OCI-LY7 (cell line): ENCODE measurements at regions not wholly inside any gene's neighbourhood (a gene's known extent, or its start where the extent isn't known, plus 50 kb on each side); places are given as distances from the start of the nearest gene placed in this dataset.

Experiments used
- BruUV-seq: library from RNA; stranded (reverse); fragments of 400-500 nt; replicated peaks from 2 replicates; lab custom pipeline; 2021; lab: Mats Ljungman, UMichigan
- CTCF ChIA-PET: fragments of 300-600 bp; sonication (Branson Sonifier 250); formaldehyde crosslinking; loops from one replicate; lab custom pipeline; 2022; ENCODE audit warnings: antibody characterized with exemption; ENCODE audit not compliant: unreplicated experiment; lab: Charles Lee
- POLR2A ChIA-PET: fragments of 300-600 bp; sonication (Branson Sonifier 250); formaldehyde crosslinking; loops from one replicate; lab custom pipeline; 2022; ENCODE audit warnings: antibody characterized with exemption; lab: Charles Lee
- DNase-seq: peaks from one replicate; pipeline ENCODE4 v3.0.0-alpha.2; 2015; ENCODE audit warnings: low spot score
- H2AFZ ChIP-seq: fragments of 200-600 bp; sonication (generic), shearing (Covaris generic); 2 replicates; pipeline ENCODE4 v1.6.1; 2014; ENCODE audit warnings: mild to moderate bottlenecking, antibody characterized with exemption, low read length, moderate library complexity
- H3K27ac ChIP-seq: fragments of 200-600 bp; sonication (generic); 2 replicates; pipeline ENCODE4 v1.5.1; 2014; ENCODE audit warnings: mixed run types, low read depth, mild to moderate bottlenecking, moderate library complexity, low read length, inconsistent platforms; ENCODE audit not compliant: poor library complexity, severe bottlenecking
- H3K36me3 ChIP-seq: fragments of 200-600 bp; sonication (generic); 2 replicates; pipeline ENCODE4 v1.6.1; 2014; ENCODE audit warnings: mild to moderate bottlenecking, antibody characterized with exemption, low read length, moderate library complexity, mixed read lengths; ENCODE audit not compliant: insufficient read depth
- H3K4me1 ChIP-seq: fragments of 200-600 bp; sonication (generic); 2 replicates; pipeline ENCODE4 v1.5.1; 2014; ENCODE audit warnings: mild to moderate bottlenecking, low read length; ENCODE audit not compliant: insufficient read depth, poor library complexity, severe bottlenecking
- H3K4me2 ChIP-seq: fragments of 200-600 bp; sonication (generic); 2 replicates; pipeline ENCODE4 v1.6.1; 2014; ENCODE audit warnings: mild to moderate bottlenecking, low read length
- H3K4me3 ChIP-seq: fragments of 200-600 bp; sonication (generic); 2 replicates; pipeline ENCODE4 v1.5.1; 2014; ENCODE audit warnings: mild to moderate bottlenecking, low read depth, low read length; ENCODE audit not compliant: poor library complexity, severe bottlenecking
- H3K79me2 ChIP-seq: fragments of 200-600 bp; sonication (generic); 2 replicates; pipeline ENCODE4 v1.6.1; 2016; ENCODE audit warnings: low read depth, mild to moderate bottlenecking, low read length, moderate library complexity, mixed read lengths; ENCODE audit not compliant: insufficient read depth
- H3K9me2 ChIP-seq: fragments of 200-600 bp; sonication (generic); 2 replicates; pipeline ENCODE4 v1.6.1; 2016; ENCODE audit warnings: mild to moderate bottlenecking, low read length, mixed read lengths; ENCODE audit not compliant: insufficient read depth
- H3K9me3 ChIP-seq: fragments of 200-600 bp; sonication (generic); 2 replicates; pipeline ENCODE4 v1.6.1; 2014; ENCODE audit warnings: mild to moderate bottlenecking, mixed run types, low read length, mixed read lengths
- H4K20me1 ChIP-seq: fragments of 200-600 bp; sonication (generic); 2 replicates; pipeline ENCODE4 v1.6.1; 2014; ENCODE audit warnings: mild to moderate bottlenecking, antibody characterized with exemption, low read length, moderate library complexity, mixed read lengths; ENCODE audit not compliant: insufficient read depth
- EZH2phosphoT487 ChIP-seq: fragments of 200-600 bp; sonication (generic); IDR thresholded peaks from 2 replicates; pipeline ENCODE4 v1.6.1; 2018; ENCODE audit warnings: low read depth, borderline replicate concordance, mild to moderate bottlenecking, mixed run types, antibody characterized with exemption, low read length, moderate library complexity, mixed read lengths
- intact Hi-C: fragments of 100-400 bp; cut with micrococcal nuclease; formaldehyde crosslinking; loops from one replicate; pipeline ENCODE4 v1.10.0; 2022; ENCODE audit not compliant: unreplicated experiment
- TF ChIP-seq, protein P1 (sequence below): fragments of 200-600 bp; sonication (generic); conservative IDR thresholded peaks from 2 replicates; pipeline ENCODE4 v1.5.1; 2014; ENCODE audit warnings: mild to moderate bottlenecking, antibody characterized with exemption, low read length, moderate library complexity, mixed read lengths

DNA sequence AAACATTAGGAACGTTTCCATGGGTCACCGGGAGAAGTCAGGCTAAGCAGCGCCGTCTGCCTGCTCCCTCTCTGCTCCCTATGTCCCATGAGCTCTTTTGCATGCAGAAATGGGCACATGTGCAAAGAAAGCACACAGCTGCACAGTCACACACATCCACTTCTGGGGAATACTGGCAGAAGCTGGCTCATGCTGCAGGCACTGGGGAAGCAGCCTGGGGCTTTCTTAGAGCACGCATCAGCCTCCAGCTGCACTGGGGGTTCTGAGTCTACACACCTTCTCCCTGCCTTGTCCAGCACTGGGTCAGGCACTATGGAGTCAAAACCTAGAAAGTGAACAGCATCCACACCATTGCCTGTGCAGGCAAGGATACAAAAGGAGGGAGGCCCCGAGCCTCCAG is 76.1 kb upstream of the FOXQ1 start:
- intact Hi-C loops, result no loop called here
- no peaks in the 10 kb centered on the region for H4K20me1 ChIP-seq
- CTCF ChIA-PET, result no interaction called here

DNA sequence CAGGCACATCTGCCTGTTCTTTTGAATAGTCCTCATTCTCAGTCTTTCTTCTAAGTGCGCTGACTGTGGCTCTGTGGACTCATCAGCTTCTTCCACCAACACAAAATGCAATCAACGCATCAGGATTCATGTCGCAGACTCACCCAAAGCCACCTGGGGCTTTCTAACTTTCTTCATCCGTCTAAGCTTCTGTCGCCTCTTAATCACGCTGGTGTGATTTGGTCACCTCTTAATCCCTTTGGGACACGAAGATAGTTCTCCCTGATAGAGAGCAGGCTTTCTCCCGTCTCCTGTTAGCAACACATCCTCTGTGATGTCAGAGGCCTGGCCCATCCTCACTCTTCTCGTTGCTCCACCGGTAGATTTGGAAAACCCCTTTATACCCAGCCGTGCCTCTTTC is 78.0 kb upstream of the FOXQ1 start:
- Histone ChIP-seq H3K4me1 (no peaks in the 10 kb centered on the region), H3K9me3 (no peaks in the 10 kb centered on the region), H3K4me3 (no peak overlapping the region), H3K27ac (no peak overlapping the region), H3K79me2 (no peaks in the 10 kb centered on the region), H3K36me3 (no peaks in the 10 kb centered on the region), H4K20me1 (no peaks in the 10 kb centered on the region), H2AFZ (no peak overlapping the region), H3K4me2 (no peak overlapping the region), H3K9me2 (no peaks in the 10 kb centered on the region)
- no peak for DNase-seq
- TF ChIP-seq, protein P1, sequence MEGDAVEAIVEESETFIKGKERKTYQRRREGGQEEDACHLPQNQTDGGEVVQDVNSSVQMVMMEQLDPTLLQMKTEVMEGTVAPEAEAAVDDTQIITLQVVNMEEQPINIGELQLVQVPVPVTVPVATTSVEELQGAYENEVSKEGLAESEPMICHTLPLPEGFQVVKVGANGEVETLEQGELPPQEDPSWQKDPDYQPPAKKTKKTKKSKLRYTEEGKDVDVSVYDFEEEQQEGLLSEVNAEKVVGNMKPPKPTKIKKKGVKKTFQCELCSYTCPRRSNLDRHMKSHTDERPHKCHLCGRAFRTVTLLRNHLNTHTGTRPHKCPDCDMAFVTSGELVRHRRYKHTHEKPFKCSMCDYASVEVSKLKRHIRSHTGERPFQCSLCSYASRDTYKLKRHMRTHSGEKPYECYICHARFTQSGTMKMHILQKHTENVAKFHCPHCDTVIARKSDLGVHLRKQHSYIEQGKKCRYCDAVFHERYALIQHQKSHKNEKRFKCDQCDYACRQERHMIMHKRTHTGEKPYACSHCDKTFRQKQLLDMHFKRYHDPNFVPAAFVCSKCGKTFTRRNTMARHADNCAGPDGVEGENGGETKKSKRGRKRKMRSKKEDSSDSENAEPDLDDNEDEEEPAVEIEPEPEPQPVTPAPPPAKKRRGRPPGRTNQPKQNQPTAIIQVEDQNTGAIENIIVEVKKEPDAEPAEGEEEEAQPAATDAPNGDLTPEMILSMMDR, result no peak
- TF ChIP-seq EZH2phosphoT487, result no peak
- BruUV-seq, result no TSS peak
- ChIA-PET POLR2A (no interaction called here), CTCF (no interaction called here)
- intact Hi-C loops, result no loop called here

More for the DNA sequence above, 76.1 kb upstream of the FOXQ1 start:
- Histone ChIP-seq H3K4me3 (no peak overlapping the region), H3K27ac (no peak overlapping the region), H2AFZ (no peak overlapping the region), H3K4me2 (no peak overlapping the region), H3K4me1 (no peaks in the 10 kb centered on the region), H3K36me3 (no peaks in the 10 kb centered on the region), H3K9me2 (no peaks in the 10 kb centered on the region), H3K9me3 (no peaks in the 10 kb centered on the region), H3K79me2 (no peaks in the 10 kb centered on the region)
- TF ChIP-seq EZH2phosphoT487, result no peak
- TF ChIP-seq, protein P1, result no peak
- no TSS peak for BruUV-seq
- POLR2A ChIA-PET, result interaction anchor here (0.7 kb wide), 1 partner anchor 482 kb away, joined by 3 read pairs; no protein-coding TSS in a partner anchor
- no peak for DNase-seq

DNA sequence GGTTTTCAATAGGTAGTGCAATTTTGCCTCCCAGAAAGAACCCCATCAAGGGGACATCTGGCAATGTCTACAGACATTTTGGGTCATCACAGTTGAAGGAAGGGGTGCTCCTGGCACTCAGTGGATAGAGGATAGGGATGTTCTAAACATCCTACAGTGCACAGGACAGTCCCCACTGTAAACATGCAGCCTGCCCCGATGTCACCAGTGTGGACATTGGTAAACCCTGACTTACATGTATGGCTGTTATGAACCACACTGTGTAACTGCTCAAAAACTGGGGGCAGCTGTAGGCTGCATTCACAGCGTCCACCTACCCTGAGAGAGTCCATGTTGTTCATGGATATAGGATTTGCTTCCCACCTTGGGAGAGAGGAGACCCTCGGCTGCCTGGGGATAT is 79.3 kb upstream of the FOXQ1 start:
- no peak overlapping the region for H3K4me2 ChIP-seq
- BruUV-seq, result no TSS peak
- ChIA-PET CTCF (no interaction called here), POLR2A (no interaction called here)
- H3K27ac ChIP-seq, result no peak overlapping the region
- TF ChIP-seq, protein P1, result no peak
- no peak for TF ChIP-seq EZH2phosphoT487
- H2AFZ ChIP-seq, result no peak overlapping the region
- no peaks in the 10 kb centered on the region for H3K4me1 ChIP-seq
- H3K9me2 ChIP-seq, result no peaks in the 10 kb centered on the region
- H3K36me3 ChIP-seq, result no peaks in the 10 kb centered on the region
- intact Hi-C loops, result no loop called here
- DNase-seq, result no peak
- H3K79me2 ChIP-seq, result no peaks in the 10 kb centered on the region
- H4K20me1 ChIP-seq, result no peaks in the 10 kb centered on the region
- no peaks in the 10 kb centered on the region for H3K9me3 ChIP-seq
- no peak overlapping the region for H3K4me3 ChIP-seq
